ENCODE measurements at regions not wholly inside any gene's neighbourhood (a gene's known extent, or its start where the extent isn't known, plus 50 kb on each side); places are given as distances from the start of the nearest gene placed in this dataset.

DNA sequence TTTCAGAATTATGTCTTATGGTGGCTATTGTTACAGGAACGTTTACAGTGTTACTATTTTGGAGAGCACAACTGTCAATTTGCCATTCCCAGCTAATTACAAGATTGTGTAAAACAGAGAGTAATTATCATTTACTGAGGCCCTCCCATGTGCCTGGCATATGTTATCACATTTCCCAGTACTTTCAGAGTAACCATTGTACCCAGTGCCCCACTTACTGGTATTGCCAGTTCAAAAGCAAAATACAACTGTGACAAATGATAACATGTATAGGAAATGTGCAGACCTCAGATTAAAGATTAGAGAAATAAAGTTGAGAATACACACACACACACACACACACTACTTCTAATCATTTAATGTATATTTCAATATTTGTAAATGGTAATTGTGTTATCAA is 572.5 kb downstream of the POM121L12 start:
- CTCF ChIA-PET: no interaction called here
- H3K4me2 ChIP-seq (ENCODE audit: low read length): no peak overlapping the region
- RAD21 ChIA-PET (ENCODE audit: low non-redundant PET in 1 of 2, low total read pairs in 2 of 2, uncharacterized antibody in 2 of 2, unreplicated experiment in 2 of 2): no interaction called here
- no TSS peak for BruUV-seq (replicated peaks)
- H3K9ac ChIP-seq (ENCODE audit: low read length): no peak overlapping the region
- H3K27me3 ChIP-seq (ENCODE audit: insufficient read depth, low read length): no peaks in the 10 kb centered on the region
- peaks cover 10 to 13% of the 10 kb centered on the region in 2 experiments; a peak in 2 of 4 replicates for H3K9me3 ChIP-seq (ENCODE audit: control insufficient read depth in 1 of 2, insufficient read depth in 1 of 2, low read depth in 1 of 2, low read length in 2 of 2)
- no peak overlapping the region for H3K4me3 ChIP-seq (replicated peaks in 1 of 2; ENCODE audit: low read depth in 1 of 2, low read length in 2 of 2)
- no peak for ATAC-seq
- H3K27ac ChIP-seq (ENCODE audit: low read depth, low read length): no peak overlapping the region
- no peaks in the 10 kb centered on the region for H3K79me2 ChIP-seq (ENCODE audit: insufficient read depth, low read length)
- H4K20me1 ChIP-seq (ENCODE audit: insufficient read depth): no peaks in the 10 kb centered on the region
- no peak overlapping the region for H2AFZ ChIP-seq (ENCODE audit: low read depth, low read length, poor library complexity, severe bottlenecking)
- H3K9me2 ChIP-seq (ENCODE audit: insufficient read depth): no peaks in the 10 kb centered on the region
- TF ChIP-seq SP1 (IDR thresholded peaks at IDR 0.05; ENCODE audit: low read depth) (no peak), EZH2 (IDR thresholded peaks at IDR 0.05) (no peak), CEBPB (IDR thresholded peaks at IDR 0.05; ENCODE audit: low read depth) (no peak), ZNF274 (IDR thresholded peaks at IDR 0.05; ENCODE audit: low read depth, low read length) (no peak), EGR1 (IDR thresholded peaks at IDR 0.05; ENCODE audit: low read depth) (no peak), JUND (IDR thresholded peaks at IDR 0.05) (no peak), YY1 (IDR thresholded peaks at IDR 0.05; ENCODE audit: extremely low read depth, insufficient replicate concordance, low read depth, low read length) (no peak), POLR2AphosphoS5 (IDR thresholded peaks at IDR 0.05; ENCODE audit: low read depth, low read length) (no peak), POLR2A (IDR thresholded peaks at IDR 0.05; ENCODE audit: borderline replicate concordance, extremely low read depth, insufficient read depth, insufficient read length) (no peak), EZH2phosphoT487 (IDR thresholded peaks at IDR 0.05; ENCODE audit: borderline replicate concordance) (no peak), FOSL1 (IDR thresholded peaks at IDR 0.05; ENCODE audit: low read depth) (no peak)
- TF ChIP-seq, protein P1, sequence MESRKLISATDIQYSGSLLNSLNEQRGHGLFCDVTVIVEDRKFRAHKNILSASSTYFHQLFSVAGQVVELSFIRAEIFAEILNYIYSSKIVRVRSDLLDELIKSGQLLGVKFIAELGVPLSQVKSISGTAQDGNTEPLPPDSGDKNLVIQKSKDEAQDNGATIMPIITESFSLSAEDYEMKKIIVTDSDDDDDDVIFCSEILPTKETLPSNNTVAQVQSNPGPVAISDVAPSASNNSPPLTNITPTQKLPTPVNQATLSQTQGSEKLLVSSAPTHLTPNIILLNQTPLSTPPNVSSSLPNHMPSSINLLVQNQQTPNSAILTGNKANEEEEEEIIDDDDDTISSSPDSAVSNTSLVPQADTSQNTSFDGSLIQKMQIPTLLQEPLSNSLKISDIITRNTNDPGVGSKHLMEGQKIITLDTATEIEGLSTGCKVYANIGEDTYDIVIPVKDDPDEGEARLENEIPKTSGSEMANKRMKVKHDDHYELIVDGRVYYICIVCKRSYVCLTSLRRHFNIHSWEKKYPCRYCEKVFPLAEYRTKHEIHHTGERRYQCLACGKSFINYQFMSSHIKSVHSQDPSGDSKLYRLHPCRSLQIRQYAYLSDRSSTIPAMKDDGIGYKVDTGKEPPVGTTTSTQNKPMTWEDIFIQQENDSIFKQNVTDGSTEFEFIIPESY (IDR thresholded peaks at IDR 0.05; ENCODE audit: extremely low read depth, insufficient replicate concordance, low read length): no peak
- TF ChIP-seq, protein P2, sequence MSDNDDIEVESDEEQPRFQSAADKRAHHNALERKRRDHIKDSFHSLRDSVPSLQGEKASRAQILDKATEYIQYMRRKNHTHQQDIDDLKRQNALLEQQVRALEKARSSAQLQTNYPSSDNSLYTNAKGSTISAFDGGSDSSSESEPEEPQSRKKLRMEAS (IDR thresholded peaks at IDR 0.05): no peak
- POLR2A ChIA-PET: no interaction called here
- H3K4me1 ChIP-seq (ENCODE audit: control insufficient read depth in 1 of 2, insufficient read depth in 2 of 2, low read length in 2 of 2): no peaks in the 10 kb centered on the region
- DNase-seq (ENCODE audit: low read depth, low spot score): no peak
- H3K36me3 ChIP-seq (ENCODE audit: control insufficient read depth in 1 of 2, insufficient read depth in 2 of 2, low read length in 2 of 2): no peaks in the 10 kb centered on the region
- intact Hi-C loops (cut with micrococcal nuclease): no loop called here

Data from HCT116 (cell line).